ENCODE measurements at regions not wholly inside any gene's neighbourhood (a gene's known extent, or its start where the extent isn't known, plus 50 kb on each side); places are given as distances from the start of the nearest gene placed in this dataset.

DNA sequence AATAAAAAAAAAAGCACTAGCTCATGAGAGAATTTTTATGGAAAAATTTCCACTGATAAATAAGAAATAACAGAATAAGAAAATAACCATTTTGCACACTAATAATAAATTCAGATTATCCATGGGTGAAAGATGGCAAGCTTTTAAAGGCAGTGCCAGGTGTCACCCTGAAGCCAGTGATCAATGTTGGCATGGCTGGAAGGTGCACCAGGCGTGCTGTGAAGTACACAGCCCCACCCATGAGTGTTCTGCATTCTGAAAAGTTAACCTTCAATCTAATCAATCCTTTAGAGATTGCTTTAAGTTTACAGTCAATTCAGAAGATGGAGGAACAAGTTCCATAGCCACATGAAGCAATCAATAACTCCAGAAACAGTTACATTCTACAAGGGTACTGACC, 284.4 kb downstream of the C6orf118 start:
- H3K4me1 ChIP-seq (ENCODE audit: control insufficient read depth, insufficient read depth, low read length), result no peaks in the 10 kb centered on the region
- 92 to 100% methylated on average over 1 of the region's 1 CpG for WGBS, 2 experiments

GRCh38 chr6:165019681-165020080, 289.7 kb downstream of the C6orf118 start:
- Histone ChIP-seq H3K36me3 (ENCODE audit: control insufficient read depth, insufficient read depth, low read length) (no peaks in the 10 kb centered on the region), H3K4me3 (ENCODE audit: insufficient read depth, low read depth, low read length) (no peak overlapping the region), H3K9me3 (ENCODE audit: control insufficient read depth, low read length) (no peaks in the 10 kb centered on the region), H3K27me3 (ENCODE audit: control insufficient read depth, insufficient read depth, low read length, poor library complexity, severe bottlenecking) (no peaks in the 10 kb centered on the region), H3K4me1 (ENCODE audit: control insufficient read depth, insufficient read depth, low read length) (no peaks in the 10 kb centered on the region), H3K27ac (ENCODE audit: insufficient read depth, low read depth, low read length, poor library complexity, severe bottlenecking) (no peak overlapping the region)
- 91 to 94% methylated on average over 1 to 2 of the region's 2 CpGs for WGBS, 2 experiments

More for the DNA sequence above, 284.4 kb downstream of the C6orf118 start:
- Histone ChIP-seq H3K27me3 (ENCODE audit: control insufficient read depth, insufficient read depth, low read length, poor library complexity, severe bottlenecking) (no peaks in the 10 kb centered on the region), H3K36me3 (ENCODE audit: control insufficient read depth, insufficient read depth, low read length) (no peaks in the 10 kb centered on the region), H3K4me3 (ENCODE audit: insufficient read depth, low read depth, low read length) (no peak overlapping the region), H3K9me3 (ENCODE audit: control insufficient read depth, low read length) (no peaks in the 10 kb centered on the region), H3K27ac (ENCODE audit: insufficient read depth, low read depth, low read length, poor library complexity, severe bottlenecking) (no peak overlapping the region)

GRCh38 chr6:165015676-165016075, 293.7 kb downstream of the C6orf118 start:
- H3K27me3 ChIP-seq (ENCODE audit: control insufficient read depth, insufficient read depth, low read length, poor library complexity, severe bottlenecking), result no peaks in the 10 kb centered on the region
- H3K9me3 ChIP-seq (ENCODE audit: control insufficient read depth, low read length), result no peaks in the 10 kb centered on the region
- H3K4me3 ChIP-seq (ENCODE audit: insufficient read depth, low read depth, low read length), result no peak overlapping the region
- no peak overlapping the region for H3K27ac ChIP-seq (ENCODE audit: insufficient read depth, low read depth, low read length, poor library complexity, severe bottlenecking)
- H3K4me1 ChIP-seq (ENCODE audit: control insufficient read depth, insufficient read depth, low read length), result no peaks in the 10 kb centered on the region
- H3K36me3 ChIP-seq (ENCODE audit: control insufficient read depth, insufficient read depth, low read length), result no peaks in the 10 kb centered on the region

- no peak overlapping the region for H3K4me3 ChIP-seq (ENCODE audit: insufficient read depth, low read depth, low read length)
- H3K9me3 ChIP-seq (ENCODE audit: control insufficient read depth, low read length), result no peaks in the 10 kb centered on the region
- no peak overlapping the region for H3K27ac ChIP-seq (ENCODE audit: insufficient read depth, low read depth, low read length, poor library complexity, severe bottlenecking)
- no peaks in the 10 kb centered on the region for H3K36me3 ChIP-seq (ENCODE audit: control insufficient read depth, insufficient read depth, low read length)
- 99 to 100% methylated on average over 3 of the region's 3 CpGs for WGBS, 2 experiments
- no peaks in the 10 kb centered on the region for H3K27me3 ChIP-seq (ENCODE audit: control insufficient read depth, insufficient read depth, low read length, poor library complexity, severe bottlenecking)
- no peaks in the 10 kb centered on the region for H3K4me1 ChIP-seq (ENCODE audit: control insufficient read depth, insufficient read depth, low read length)
Observed at GRCh38 chr6:165013701-165014100, 295.7 kb downstream of the C6orf118 start.

GRCh38 chr6:165012183-165012582, 297.2 kb downstream of the C6orf118 start:
- Histone ChIP-seq H3K36me3 (ENCODE audit: control insufficient read depth, insufficient read depth, low read length) (no peaks in the 10 kb centered on the region), H3K27me3 (ENCODE audit: control insufficient read depth, insufficient read depth, low read length, poor library complexity, severe bottlenecking) (no peaks in the 10 kb centered on the region), H3K4me3 (ENCODE audit: insufficient read depth, low read depth, low read length) (no peak overlapping the region), H3K4me1 (ENCODE audit: control insufficient read depth, insufficient read depth, low read length) (no peaks in the 10 kb centered on the region), H3K27ac (ENCODE audit: insufficient read depth, low read depth, low read length, poor library complexity, severe bottlenecking) (no peak overlapping the region), H3K9me3 (ENCODE audit: control insufficient read depth, low read length) (no peaks in the 10 kb centered on the region)
- WGBS, 2 experiments, result 91 to 94% methylated on average over 4 of the region's 4 CpGs

DNA sequence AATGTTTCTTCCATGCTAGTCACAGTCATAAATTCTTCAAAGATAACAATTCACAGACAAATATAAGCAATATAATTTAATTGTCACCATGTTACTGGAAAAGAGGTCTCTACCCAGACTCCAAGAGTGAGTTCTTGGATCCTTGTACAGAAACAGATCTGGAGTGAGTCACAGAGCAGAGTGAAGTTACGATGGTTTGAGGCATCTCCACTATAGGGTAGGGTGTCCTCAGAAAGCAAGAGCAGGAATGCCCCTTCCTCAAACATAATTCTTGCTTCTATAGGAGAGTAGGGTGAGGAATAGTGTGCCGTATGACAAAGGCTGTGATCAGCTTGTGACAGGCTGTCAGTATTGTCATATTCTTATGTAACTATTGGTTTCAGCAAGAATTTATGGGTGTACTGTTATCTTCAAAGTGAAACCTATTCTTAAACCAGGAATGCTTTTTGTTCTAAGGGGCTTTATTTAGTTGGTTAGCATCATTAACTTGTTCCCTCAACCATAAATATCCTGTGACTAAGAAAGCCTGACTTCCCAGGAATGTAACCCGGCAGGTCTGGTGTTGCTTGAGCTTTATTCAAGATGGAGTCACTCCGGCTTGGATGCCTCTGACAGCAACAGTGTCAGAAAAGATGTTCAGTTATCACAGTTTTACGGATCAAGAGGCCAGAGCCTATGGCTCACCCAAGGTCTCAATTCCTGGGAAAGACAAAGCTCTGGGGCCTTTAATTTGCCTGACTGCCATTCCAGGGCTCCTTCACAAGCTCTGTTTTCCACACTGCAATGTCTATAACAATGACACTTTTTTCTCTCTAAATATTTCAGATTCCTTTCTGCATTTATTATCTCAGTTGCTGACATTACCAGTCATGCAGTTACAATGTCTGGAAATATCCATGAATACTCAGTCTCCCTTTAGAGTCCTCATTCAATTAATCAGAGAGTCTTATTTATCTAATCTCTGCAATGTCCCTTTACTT, 298.6 kb downstream of the C6orf118 start:
- H3K9me3 ChIP-seq (ENCODE audit: control insufficient read depth, low read length), result no peaks in the 10 kb centered on the region
- no peaks in the 10 kb centered on the region for H3K27me3 ChIP-seq (ENCODE audit: control insufficient read depth, insufficient read depth, low read length, poor library complexity, severe bottlenecking)
- no peak overlapping the region for H3K27ac ChIP-seq (ENCODE audit: insufficient read depth, low read depth, low read length, poor library complexity, severe bottlenecking)
- 89 to 93% methylated on average over 5 of the region's 5 CpGs for WGBS, 2 experiments
- no peaks in the 10 kb centered on the region for H3K4me1 ChIP-seq (ENCODE audit: control insufficient read depth, insufficient read depth, low read length)
- H3K36me3 ChIP-seq (ENCODE audit: control insufficient read depth, insufficient read depth, low read length), result no peaks in the 10 kb centered on the region
- no peak overlapping the region for H3K4me3 ChIP-seq (ENCODE audit: insufficient read depth, low read depth, low read length)

GRCh38 chr6:165008971-165009370, 300.4 kb downstream of the C6orf118 start:
- H3K9me3 ChIP-seq (ENCODE audit: control insufficient read depth, low read length), result no peaks in the 10 kb centered on the region
- H3K4me3 ChIP-seq (ENCODE audit: insufficient read depth, low read depth, low read length), result no peak overlapping the region
- H3K36me3 ChIP-seq (ENCODE audit: control insufficient read depth, insufficient read depth, low read length), result no peaks in the 10 kb centered on the region
- no peaks in the 10 kb centered on the region for H3K4me1 ChIP-seq (ENCODE audit: control insufficient read depth, insufficient read depth, low read length)
- H3K27me3 ChIP-seq (ENCODE audit: control insufficient read depth, insufficient read depth, low read length, poor library complexity, severe bottlenecking), result no peaks in the 10 kb centered on the region
- H3K27ac ChIP-seq (ENCODE audit: insufficient read depth, low read depth, low read length, poor library complexity, severe bottlenecking), result no peak overlapping the region
- 95 to 97% methylated on average over 4 of the region's 4 CpGs for WGBS, 2 experiments

DNA sequence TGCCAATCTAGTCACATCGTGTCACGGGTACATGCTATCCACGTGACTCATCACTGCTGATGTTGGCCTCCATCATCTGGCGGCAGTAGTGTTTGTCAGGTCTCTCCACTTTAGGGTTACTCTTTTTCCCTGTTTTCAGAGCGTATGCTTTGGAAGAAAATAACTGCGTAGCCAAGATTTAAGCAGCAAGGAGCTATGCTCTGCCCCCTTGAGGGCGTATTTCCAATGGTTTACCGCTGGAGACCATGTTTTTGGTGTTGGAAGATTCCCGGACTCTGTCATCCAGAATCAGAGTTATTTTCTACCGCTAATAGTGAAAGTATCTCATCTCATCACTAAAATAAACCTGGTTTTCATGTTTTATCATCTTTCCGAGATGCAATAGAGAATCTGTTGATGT, 306.5 kb downstream of the C6orf118 start:
- Histone ChIP-seq H3K4me1 (ENCODE audit: control insufficient read depth, insufficient read depth, low read length) (no peaks in the 10 kb centered on the region), H3K27ac (ENCODE audit: insufficient read depth, low read depth, low read length, poor library complexity, severe bottlenecking) (no peak overlapping the region), H3K27me3 (ENCODE audit: control insufficient read depth, insufficient read depth, low read length, poor library complexity, severe bottlenecking) (no peaks in the 10 kb centered on the region), H3K36me3 (ENCODE audit: control insufficient read depth, insufficient read depth, low read length) (no peaks in the 10 kb centered on the region), H3K9me3 (ENCODE audit: control insufficient read depth, low read length) (no peaks in the 10 kb centered on the region), H3K4me3 (ENCODE audit: insufficient read depth, low read depth, low read length) (no peak overlapping the region)
- 88% methylated on average over 10 to 11 of the region's 11 CpGs for WGBS, 2 experiments

DNA sequence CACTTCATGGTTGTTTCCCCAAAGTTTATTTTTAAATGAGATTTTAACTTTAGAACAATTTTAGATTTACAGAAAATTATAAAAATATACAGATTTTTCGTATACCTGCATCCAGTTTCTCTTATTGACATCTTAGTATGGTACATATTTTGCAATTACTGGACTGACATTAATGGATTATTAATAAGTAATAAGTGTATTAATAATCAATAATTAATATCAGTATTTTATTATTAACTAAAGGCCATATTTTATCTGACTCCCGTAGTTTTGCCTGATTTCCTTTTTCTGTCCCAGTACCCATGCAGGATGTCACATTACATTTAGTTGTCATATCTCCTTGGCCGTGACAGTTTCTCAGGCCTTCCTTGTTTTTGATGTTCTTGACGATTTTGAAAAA, 307.0 kb downstream of the C6orf118 start:
- H3K27me3 ChIP-seq (ENCODE audit: control insufficient read depth, insufficient read depth, low read length, poor library complexity, severe bottlenecking), result no peaks in the 10 kb centered on the region
- H3K9me3 ChIP-seq (ENCODE audit: control insufficient read depth, low read length), result no peaks in the 10 kb centered on the region
- H3K4me3 ChIP-seq (ENCODE audit: insufficient read depth, low read depth, low read length), result no peak overlapping the region
- no peaks in the 10 kb centered on the region for H3K4me1 ChIP-seq (ENCODE audit: control insufficient read depth, insufficient read depth, low read length)
- H3K36me3 ChIP-seq (ENCODE audit: control insufficient read depth, insufficient read depth, low read length), result no peaks in the 10 kb centered on the region
- no peak overlapping the region for H3K27ac ChIP-seq (ENCODE audit: insufficient read depth, low read depth, low read length, poor library complexity, severe bottlenecking)
- WGBS, 2 experiments, result 94 to 95% methylated on average over 3 of the region's 4 CpGs

DNA sequence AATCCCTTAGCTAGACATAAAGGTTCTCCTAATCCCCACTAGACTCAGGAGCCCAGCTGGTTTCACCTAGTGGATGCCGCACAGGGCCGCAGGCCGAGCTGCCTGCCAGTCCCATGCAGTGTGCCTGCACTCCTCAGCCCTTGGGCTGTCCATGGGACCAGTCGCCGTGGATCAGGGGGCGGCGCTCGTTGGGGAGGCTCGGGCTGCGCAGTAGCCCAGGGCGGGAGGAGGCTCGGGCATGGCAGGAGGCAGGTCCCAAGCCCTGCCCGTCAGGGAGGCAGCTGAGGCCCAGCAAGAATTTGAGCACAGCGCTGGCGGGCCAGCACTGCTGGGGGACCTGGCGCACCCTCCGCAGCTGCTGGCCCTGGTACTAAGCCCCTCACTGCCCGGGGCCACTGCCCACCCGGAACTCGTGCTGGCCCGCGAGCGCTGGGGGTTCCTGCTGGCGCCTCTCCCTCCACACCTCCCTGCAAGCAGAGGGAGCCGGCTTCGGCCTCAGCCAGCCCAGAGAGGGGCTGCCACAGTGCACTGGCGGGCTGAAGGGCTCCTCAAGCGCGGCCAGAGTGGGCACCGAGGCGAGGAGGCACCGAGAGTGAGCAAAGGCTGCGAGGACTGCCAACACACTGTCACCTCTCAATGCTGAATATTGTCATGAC, 307.8 kb downstream of the C6orf118 start:
- Histone ChIP-seq H3K36me3 (ENCODE audit: control insufficient read depth, insufficient read depth, low read length) (no peaks in the 10 kb centered on the region), H3K9me3 (ENCODE audit: control insufficient read depth, low read length) (no peaks in the 10 kb centered on the region), H3K27me3 (ENCODE audit: control insufficient read depth, insufficient read depth, low read length, poor library complexity, severe bottlenecking) (no peaks in the 10 kb centered on the region), H3K4me1 (ENCODE audit: control insufficient read depth, insufficient read depth, low read length) (no peaks in the 10 kb centered on the region), H3K27ac (ENCODE audit: insufficient read depth, low read depth, low read length, poor library complexity, severe bottlenecking) (no peak overlapping the region), H3K4me3 (ENCODE audit: insufficient read depth, low read depth, low read length) (no peak overlapping the region)
- 95% methylated on average over 33 of the region's 33 CpGs for WGBS, 2 experiments
